ENCODE measurements at regions not wholly inside any gene's neighbourhood (a gene's known extent, or its start where the extent isn't known, plus 50 kb on each side); places are given as distances from the start of the nearest gene placed in this dataset.
"Not testable (repeated sequence)": the region's sequence is repeated elsewhere in the genome, so short reads cannot be mapped to it uniquely, and the experiment has no call there.

GRCh38 chr7:82566752-82567151, 123.2 kb upstream of the CACNA2D1 start:
- no peak for DNase-seq (ENCODE audit: low read depth)

- DNase-seq (ENCODE audit: low read depth), result no peak
Measured at GRCh38 chr7:82562716-82563404, 119.3 kb upstream of the CACNA2D1 start.

DNA sequence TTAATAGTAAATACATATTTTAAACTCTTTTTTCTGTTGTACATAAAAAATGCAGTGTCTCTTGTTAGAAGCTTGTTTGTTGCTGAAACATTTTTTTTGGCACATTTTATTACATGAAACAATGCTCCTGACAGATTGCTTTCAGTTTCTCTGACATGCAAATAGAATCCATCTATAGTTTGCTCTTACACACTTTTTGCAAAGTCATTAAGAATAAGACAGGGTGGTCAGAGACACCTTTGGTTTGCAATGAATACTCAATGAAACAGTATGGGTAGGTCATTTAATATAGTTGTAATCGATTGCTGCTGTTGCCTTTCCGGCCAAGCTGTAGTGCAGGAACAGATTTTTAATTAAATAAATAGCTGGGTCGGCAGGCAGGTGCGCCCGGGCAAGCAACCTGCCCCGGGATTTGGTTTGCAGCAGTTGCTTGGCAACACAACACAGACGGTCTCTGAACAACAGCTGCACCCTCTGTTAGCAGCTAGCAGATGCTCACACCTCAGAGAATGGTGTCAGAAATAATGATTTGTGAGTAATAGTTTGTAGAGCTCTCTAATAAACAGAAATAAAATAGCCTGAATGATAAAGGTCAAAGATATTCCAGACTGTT, 115.7 kb upstream of the CACNA2D1 start:
- no peak for DNase-seq (ENCODE audit: low read depth)

- no peak for DNase-seq (ENCODE audit: low read depth)
Measured at GRCh38 chr7:82549616-82550285, 106.2 kb upstream of the CACNA2D1 start.

GRCh38 chr7:82548141-82548688, 104.6 kb upstream of the CACNA2D1 start:
- no peak for DNase-seq (ENCODE audit: low read depth)

DNA sequence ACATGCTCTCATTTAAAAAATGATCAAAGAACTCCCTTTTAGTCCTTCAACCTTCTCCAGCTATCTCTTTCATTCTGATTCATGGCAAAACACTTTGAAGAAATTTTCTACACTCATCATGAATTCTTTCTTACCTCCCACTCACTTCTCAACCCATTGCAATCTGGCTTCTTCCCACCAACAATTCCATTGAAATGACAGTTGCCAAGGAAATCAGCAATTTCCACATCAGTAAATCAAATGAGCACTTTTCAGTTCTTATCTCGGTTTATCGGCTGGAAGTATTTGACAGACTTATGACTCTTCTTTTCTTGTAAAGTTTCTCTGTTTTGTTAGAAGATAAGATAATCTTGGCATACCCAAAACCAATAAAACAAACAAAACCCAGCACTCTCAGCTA, 99.1 kb upstream of the CACNA2D1 start:
- DNase-seq (ENCODE audit: low read depth), result no peak

DNA sequence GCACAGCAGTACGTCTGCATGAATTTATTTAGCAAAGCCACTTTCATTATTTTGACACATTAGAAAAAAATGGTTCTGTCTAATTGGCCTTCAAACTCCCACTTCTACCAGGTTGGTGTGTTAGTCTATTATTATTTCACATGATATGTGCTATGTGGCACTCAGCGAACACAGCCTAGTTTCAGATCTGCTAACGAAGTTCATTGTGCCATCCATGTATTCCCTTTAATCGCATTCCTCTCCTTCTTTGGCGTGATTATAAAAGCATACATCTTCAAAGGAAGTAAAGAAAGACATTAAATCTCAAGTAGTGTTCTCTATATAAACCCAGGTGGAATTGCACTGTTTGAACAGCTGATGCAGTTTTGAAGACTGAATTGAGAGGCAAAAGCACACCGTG, 96.4 kb upstream of the CACNA2D1 start:
- DNase-seq (ENCODE audit: low read depth), result no peak

DNA sequence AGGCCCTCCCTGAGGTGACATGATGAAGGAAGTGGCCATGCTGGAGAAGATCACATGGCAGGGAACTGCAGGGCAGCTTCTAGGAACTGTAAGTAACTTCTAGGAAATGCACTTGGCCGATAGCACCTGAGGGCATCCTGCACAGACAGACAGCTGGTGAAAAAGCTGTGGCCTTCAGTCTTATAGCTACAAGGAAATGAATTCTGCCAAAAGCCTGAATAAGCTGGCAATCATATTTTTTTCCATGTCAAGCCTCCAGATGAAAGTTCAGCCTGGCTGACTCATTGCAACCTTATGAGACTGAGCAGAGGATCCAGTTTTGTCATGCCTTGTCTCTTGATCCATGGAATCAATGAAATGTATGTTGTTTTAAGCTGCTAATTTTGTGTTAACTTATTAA, 91.1 kb upstream of the CACNA2D1 start:
- no peak for DNase-seq (ENCODE audit: low read depth)

DNA sequence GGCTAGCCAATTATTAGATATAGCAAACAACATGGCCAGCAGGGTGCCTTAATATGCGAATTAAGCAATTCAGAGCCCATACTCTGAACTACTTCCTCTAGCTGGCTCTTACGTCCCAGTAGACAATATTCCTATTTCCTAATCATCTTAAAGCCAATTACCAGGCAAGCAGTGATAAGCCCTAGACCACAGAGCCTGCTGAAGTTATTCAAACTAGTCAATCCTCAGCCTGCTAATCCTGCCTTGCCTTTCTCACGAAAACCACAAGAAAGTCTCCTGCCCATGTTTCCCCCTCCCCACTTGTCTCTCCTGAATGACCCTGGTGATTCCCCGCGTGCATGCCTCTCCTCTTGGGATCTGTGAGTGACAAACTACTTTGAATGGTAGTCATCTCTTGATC, 86.8 kb upstream of the CACNA2D1 start:
- no peak for DNase-seq (ENCODE audit: low read depth)

- DNase-seq (ENCODE audit: low read depth), result no peak
Measured at GRCh38 chr7:82528577-82529310, 85.2 kb upstream of the CACNA2D1 start.

- no peak for DNase-seq (ENCODE audit: low read depth)
Measured at GRCh38 chr7:82527851-82528250, 84.3 kb upstream of the CACNA2D1 start.

DNA sequence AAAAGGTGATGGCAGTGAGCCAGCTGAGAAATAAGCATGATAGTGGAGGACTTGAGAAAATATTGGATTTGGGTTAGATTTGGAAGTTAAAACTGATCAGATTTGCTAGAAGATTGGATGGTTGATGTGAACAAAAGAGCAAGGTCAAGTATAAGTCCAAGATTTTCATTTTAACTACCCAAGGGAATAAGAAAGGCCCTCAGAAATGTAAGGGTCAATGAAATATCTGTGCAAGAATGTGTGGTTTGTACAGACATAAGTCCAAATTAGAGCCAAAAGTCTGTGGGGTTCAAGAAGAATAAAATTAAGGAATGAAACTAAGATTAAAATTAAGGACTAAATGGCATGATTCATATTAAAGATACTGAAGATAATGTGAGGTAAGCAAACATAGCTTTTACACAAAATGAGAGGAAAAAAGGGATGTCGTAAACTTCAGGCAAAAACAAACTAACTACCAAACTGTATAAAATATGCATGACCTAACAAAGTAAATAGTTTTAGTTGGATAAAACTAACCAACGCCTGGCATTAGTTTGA, 78.4 kb upstream of the CACNA2D1 start:
- DNase-seq (ENCODE audit: low read depth), result no peak

GRCh38 chr7:82517050-82517449, 73.5 kb upstream of the CACNA2D1 start:
- DNase-seq (ENCODE audit: low read depth), result no peak

DNA sequence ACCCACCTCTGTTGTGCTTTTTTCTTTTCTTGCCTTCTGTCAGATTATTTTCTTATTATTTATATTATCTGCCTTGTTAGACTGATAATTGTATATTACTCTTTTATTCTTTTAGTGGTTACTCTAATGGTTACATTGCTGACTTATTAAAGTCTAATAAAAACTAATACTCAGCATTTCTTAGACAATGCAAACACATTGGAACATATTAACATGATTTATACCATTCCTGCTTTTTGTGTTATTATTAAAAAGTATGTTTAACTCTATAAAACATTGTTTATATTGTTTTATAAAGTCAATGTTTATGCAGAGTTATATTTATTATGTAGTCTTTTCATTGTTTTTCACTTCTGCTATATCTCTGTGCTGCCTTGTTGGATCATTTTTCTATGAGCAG, 68.0 kb upstream of the CACNA2D1 start:
- DNase-seq (ENCODE audit: low read depth), result no peak

GRCh38 chr7:82507976-82508677, 64.5 kb upstream of the CACNA2D1 start:
- no peak for DNase-seq (ENCODE audit: low read depth)

DNA sequence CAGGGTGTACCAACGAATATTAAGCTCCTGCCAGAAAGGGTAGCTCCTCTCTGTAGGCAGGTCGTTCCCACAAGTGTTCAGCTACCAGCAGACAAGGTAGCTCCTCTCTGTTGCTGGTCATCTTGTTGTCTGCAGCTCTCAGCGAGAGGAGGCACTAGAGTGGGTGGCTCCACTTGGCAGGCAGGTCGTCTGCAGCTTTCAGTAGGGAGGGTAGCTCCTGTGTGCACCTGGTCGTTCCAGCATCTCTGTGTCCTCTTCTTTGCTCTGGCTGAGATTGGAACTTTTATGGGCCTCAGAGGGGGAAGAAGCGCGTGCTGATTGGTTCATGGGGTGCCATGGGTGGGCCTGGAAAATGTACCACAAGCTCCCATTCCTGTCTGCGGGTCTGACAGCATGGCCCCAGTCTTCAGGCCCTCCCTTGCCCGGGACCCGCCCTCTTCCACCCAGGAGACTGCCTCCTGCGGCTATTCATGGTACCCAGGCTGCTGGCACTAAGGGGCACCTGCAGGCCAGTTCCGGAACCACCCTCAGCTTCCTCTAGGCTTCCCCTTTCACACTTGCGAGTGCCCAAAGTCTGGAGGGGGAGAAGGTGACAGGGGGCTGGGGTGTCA, 63.9 kb upstream of the CACNA2D1 start:
- DNase-seq (ENCODE audit: low read depth), result no peak

DNA sequence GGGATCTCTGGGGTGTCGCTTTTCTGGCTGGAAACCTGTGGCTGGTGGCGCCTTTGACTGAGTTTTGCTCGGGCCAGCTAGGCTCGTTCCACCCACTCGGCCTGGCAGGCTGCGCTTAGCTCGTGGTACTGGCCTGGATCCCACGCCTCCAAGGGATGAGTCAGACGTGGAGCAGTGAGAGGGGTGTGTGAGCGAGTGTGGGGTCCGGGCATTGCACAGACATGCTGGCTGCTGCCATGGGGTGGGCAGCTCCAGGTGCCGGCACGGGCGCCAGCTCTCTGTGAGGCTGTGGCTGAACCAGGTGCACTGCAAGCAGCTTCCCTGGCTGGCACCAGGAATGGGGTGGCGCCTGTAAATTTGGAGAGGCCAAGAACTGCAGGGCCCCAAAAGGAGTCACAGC, 63.1 kb upstream of the CACNA2D1 start:
- no peak for DNase-seq (ENCODE audit: low read depth)

- DNase-seq (ENCODE audit: low read depth), result no peak
Measured at GRCh38 chr7:82506208-82506607, 62.6 kb upstream of the CACNA2D1 start.

DNA sequence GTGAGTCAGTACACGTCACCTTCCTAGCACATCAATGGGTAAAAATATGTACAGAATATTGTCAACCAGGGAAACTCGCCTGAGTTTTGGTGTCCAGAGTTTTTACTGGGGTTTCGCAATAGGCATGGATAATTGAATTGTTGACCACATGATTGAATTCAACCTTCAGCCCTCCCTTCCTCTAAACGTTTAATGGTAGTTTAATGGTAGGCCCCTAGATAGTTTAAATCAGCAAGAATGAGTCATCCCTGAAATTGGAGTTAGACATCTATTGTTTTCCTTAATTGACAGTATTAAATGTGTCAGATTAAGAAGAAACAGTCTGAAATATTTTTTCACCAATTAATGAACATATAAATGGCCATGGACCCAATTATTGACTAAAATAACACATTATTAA, 57.8 kb upstream of the CACNA2D1 start:
- DNase-seq (ENCODE audit: low read depth), result no peak

DNA sequence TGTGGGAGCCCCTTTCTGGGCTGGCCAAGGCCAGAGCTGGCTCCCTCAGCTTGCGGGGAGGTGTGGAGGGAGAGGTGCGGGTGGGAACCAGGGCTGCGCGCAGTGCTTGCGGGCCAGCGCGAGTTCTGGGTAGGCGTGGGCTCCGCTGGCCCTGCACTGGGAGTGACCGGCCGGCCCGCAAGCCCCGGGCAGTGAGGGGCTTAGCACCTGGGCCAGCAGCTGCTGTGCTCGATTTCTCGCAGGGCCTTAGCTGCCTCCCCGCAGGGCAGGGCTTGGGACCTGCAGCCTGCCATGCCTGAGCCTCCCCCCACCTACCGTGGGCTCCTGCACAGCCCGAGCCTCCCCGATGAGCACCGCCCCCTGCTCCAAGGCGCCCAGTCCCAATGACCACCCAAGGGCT, 56.0 kb upstream of the CACNA2D1 start:
- not testable (repeated sequence) for DNase-seq (ENCODE audit: low read depth)

DNA sequence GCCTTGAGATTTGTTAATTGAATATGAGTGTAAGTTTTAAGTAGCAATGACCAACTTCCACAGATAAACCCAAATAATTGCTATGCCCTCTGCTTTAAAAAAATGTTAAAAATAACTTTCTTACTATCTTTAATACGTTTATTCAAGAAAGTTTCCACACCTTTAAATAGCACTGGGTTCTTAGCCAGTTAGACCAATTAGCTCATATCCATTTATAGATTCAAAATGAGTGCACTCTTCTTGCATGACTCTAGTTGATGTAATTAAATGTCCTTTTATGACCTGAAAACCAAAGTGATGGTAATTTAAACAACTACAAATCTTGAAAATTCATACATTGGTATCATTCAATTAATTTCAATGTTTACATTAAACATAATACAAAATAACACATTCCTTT, 50.8 kb upstream of the CACNA2D1 start:
- DNase-seq (ENCODE audit: low read depth), result no peak
